GM21825 (cell line): ENCODE measurements at regions not wholly inside any gene's neighbourhood (a gene's known extent, or its start where the extent isn't known, plus 50 kb on each side); places are given as distances from the start of the nearest gene placed in this dataset.

Source experiments
- ATAC-seq: cut with Tn5 transposase; IDR thresholded peaks from one replicate; pipeline ENCODE4 v1.9.1; 2021; ENCODE audit warnings: mild to moderate bottlenecking, moderate library complexity; ENCODE audit not compliant: unreplicated experiment

DNA sequence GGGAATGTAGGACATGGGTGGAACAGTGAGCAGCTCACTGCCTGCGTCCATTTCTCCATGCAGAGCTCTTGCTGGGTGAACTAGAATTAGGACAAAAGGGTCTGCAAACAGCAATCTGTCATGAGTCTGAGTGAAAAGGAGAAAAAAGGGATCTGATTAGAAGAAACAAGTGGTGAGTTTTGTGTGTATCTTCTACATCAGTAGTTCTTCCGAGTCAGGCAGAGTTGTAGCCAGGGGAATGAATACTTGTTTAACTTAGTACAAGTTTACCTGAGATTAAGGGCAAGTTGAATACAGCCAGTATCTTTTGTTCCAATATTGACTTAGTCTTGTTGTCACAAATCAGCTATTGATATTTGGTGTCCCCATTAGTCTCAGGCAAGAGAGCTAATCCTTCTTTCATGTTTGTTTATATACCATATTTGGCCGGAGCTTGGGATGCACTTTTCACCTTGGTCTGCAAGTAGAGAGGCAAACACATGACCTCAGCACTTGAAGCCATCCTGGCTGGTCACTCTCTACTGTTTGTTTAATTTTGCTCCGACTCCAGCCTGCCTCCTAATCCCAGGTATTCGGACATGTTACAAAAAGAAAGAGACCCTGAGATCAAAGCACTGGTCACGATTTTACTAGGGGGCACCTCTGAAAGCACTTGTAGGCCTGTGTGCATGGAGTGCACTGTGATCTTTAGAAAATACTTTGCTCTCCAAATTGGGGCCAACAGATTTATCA is 211.0 kb upstream of the NT5C1B start:
- no peak for ATAC-seq

- no peak for ATAC-seq
Measured at GRCh38 chr2:18799397-18799796, 210.0 kb upstream of the NT5C1B start.

DNA sequence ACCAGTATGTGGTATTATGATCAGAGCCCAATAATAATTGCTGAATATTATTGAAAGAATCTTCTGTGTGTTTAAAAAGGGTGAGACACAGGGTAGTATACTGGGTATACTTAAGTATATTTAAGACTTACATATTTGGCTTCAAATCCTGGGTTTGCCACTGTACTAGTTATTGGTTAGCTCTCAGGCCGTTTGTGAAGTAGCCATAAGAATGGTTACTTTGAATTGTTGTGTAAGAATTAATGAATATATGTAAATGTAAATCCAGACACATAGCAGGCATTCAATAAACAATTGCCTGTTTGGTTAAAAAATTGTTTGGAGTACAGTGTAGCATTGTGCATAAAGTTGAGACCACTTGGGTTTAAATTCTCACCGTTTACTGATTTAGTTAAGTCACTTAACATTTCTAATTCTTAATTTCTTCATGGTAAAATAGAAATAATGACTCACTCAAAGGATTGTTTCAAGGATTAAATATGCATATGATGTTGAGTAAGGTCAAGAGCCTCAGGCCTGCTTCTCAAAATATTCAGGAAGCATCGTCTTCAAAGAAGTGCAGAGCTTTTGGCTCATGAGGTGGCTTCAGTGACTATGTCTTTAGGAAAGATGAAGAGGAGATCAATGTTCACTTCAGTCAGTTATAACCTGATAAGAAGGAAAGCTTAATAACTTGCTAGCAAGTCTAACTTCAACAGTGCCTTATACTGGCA is 207.9 kb upstream of the NT5C1B start:
- ATAC-seq = no peak

DNA sequence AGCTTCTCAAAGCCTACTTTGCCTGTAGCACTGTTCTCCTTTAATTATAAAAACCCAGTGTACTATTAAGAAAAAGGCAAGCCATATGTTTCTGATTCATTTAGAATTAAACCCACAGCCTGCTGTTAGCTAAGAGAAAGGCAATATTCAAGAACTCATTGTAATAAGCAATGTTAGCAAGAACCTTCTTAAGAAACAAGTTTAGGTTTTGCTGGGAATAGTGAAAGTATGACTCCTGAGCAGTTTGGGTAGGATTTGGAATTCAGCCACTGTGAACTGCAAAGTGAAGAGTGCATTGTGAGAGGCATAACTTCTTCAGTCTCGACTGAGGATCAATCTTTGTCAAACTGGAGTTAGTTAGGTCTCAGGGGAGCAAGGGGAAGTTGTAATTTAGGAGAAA is 206.5 kb upstream of the NT5C1B start:
- ATAC-seq = no peak

- ATAC-seq = no peak
Measured at GRCh38 chr2:18792684-18793083, 203.3 kb upstream of the NT5C1B start.

DNA sequence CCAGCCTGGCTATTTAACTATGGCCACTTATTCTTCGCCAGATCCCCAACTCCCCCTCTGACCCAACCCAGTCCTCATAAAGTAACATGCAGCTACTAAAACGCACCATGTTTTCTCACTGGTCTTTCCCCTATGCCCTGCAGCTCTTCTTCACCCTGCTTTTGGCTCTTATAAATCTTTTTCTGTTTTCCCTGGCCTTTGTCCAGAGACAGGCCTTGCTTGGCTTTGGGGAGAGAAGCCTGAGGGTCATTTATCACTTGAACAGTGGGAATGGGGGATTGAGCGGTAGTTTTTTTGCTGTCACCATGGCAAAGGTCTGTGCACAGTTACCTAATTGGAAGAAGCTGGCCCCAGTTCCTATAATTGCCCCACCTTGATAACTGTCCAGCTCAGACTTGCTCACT is 202.9 kb upstream of the NT5C1B start:
- no peak for ATAC-seq

DNA sequence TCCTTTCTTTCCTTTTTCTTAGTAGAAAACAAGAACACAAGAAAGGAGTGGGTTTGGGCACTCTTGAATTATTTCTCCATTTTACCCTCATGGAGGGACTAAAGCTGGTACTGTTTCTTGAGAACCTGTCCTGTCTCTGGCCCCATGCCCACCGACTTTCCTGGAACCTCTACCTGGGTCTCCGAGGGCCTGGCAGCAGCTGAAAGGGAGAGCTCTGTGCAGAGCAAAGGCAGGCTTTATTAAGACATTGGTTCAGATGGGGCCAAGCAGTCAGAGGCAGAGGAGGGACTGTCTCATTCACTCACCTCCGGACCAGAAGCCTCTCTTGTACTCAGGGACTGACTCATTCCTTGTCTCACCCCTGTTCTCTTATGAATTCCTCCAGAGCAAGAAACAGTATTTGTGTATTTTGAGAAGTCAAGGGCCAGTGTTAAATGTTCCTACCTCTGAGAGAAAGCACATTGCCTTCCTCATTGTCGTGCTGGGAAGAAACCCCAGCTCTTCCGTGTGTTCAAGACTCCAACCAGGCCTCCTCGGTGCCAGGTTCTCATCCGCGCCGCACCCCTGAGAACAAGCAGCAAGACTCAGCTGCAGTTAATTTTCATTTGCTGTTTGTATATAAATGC is 201.9 kb upstream of the NT5C1B start:
- ATAC-seq = no peak

DNA sequence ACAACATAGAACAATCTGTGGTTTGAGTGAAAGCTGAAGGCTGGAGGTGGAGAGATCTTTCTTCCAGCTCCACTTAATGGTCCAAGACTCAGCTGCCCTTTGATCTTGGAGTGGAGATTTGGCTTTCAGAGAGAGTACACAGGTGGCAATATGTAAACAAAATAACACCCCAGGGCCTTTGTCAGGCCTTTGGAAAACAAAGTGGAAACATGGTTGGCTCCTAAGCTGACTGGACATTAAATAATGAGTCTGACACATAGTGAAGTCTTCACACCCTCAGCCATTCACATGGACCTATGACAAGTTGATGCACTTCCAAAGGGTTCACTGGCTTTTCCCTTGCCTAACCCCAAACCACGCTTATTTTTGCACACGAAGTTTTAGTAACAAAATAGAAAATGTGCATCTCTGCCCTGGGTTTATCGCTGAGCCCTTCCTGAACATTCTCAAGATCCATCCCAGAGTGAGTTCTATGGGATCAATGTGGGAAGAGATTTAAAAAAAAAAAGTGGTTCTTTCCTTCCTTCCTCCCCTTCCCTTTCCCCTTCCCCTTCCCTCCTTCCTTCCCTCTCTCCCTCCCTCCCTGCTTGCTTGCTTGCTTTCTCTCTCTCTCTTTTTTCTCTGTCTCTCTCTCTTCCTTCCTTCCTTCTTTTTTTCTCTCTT is 201.3 kb upstream of the NT5C1B start:
- no peak for ATAC-seq

- no peak for ATAC-seq
Measured at GRCh38 chr2:18788592-18788991, 199.2 kb upstream of the NT5C1B start.

DNA sequence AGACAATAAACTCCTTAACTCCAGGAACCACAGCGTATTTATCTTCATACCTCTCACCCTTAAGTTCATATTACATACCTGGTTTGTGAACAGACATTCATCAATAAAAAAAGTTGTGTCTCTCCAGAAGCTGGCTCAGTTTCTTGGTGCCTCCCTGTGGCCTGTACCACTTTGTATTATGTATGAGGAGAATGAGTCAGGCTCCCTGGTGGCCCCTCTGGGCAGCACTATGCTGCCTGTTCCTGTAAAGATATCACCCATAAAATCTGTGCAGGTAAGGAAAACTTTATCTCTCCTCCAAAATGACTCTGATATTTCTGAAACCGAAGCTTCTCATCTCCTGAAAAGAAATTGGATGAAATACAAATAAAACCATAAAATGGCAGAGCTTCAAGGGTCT is 198.4 kb upstream of the NT5C1B start:
- no peak for ATAC-seq

- no peak for ATAC-seq
Measured at GRCh38 chr2:18784245-18784644, 194.9 kb upstream of the NT5C1B start.

GRCh38 chr2:18781541-18782280 is 192.3 kb upstream of the NT5C1B start:
- no peak for ATAC-seq

DNA sequence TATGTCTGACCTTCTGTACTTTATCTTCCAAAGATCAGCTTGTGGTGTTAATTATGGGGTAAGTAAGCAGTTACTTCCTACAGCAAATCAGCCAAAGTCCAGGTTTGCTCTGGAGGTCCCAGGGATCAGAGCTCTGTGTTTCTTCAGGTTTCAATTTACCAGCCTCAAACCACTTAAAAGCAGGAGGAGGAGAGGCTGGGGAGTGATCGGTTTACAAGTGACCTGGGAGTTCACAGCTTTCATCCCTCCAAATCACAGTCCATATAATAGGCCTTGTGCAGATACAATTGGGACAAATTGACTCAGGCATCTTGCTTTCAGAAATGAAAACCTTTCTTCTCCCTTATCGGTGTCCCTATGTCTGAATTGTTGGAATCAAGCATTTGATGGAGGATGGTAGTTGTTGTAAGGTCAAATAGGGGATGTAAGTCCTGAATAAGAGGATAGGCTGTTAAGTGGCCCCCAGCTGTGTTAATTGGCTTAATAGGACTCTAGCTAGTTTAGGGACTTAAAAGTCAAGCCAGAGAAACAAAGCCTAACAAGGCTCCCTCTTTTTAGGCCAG is 188.0 kb upstream of the NT5C1B start:
- no peak for ATAC-seq

GRCh38 chr2:18771212-18771611 is 181.8 kb upstream of the NT5C1B start:
- ATAC-seq = no peak

DNA sequence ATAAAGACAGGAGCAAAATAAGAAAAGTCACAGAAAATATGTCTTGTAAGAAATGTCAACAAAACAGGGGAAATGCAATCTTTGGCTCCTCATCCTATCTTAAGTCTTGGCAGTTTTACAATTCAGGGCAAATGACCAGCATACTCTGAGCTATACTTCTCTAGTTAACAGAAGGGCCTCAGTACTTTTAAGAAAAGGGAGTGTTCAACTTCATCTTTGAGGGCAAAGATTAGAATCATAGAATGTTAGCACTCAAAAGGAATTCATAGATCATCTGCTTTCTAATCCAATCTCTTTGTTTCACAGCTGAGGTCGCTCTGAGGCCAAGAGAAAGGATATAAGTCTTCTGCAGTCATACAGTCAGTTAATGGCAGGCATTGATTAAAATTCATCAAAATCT is 174.0 kb upstream of the NT5C1B start:
- ATAC-seq = no peak

GRCh38 chr2:18762667-18763066 is 173.3 kb upstream of the NT5C1B start:
- ATAC-seq = no peak

DNA sequence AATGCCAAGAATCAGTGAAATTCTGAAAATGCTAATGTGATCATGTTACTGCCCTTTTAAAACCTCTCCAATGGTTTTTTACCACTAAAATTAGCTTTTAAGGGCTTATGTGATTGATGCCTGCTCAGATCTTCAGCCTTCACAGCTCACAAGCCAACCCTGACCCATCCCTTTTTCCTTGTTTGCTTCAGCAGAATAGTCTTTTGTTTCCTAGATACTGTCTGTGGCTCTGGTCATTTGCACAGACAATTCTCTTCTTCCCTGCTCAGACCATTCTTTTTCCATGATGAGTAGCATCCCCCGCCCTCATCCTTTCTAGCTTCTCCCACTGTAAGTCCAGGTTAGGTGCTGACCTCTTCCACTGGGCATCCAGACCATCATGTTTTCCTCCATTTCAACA is 164.9 kb upstream of the NT5C1B start:
- no peak for ATAC-seq

DNA sequence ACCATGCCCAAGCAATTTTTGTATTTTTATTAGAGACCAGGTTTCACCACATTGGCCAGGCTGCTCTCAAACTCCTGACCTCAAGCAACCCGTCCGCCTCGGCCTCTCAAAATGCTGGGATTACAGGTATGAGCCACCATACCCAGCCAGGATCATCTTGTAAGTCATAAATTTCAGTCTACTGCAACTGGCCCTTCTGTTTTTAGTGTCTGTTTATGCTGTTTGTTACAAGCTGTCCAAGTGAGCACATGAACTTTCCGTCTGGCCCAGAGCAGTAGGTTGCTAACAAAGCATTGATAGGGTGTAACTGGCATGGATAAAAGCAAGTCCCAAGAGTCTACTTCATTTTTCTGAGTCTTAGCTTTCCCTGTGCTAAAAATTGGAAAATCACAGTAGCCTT is 164.4 kb upstream of the NT5C1B start:
- ATAC-seq = no peak

GRCh38 chr2:18752667-18753422 is 163.5 kb upstream of the NT5C1B start:
- ATAC-seq = no peak

DNA sequence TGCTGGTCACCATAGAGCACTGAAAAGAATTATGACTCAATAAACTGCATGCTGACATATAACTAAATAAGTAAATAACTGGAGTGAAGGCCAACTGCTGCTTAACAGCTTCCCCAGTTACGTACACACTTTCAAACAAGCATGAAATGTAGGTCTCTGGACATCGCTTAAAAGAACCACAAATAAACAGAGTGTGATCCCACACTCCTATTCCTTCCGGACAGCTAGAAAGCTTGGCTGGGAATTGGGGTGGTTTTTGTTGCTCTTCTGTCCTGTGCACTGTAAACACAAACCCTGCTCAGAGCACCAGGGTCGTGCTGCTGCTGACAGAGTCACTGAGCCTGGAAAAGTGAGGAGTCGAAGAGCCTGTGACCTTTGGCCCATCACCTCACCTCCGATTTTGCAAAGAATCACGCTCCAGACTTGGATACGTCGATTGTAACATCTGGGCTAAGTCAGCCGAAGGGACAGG is 162.7 kb upstream of the NT5C1B start:
- ATAC-seq = no peak
